H1 (cell line): ENCODE measurements at regions not wholly inside any gene's neighbourhood (a gene's known extent, or its start where the extent isn't known, plus 50 kb on each side); places are given as distances from the start of the nearest gene placed in this dataset.

ENCODE experiments used
- CTCF ChIA-PET: fragments of 300-600 bp; sonication (Branson Sonifier 250); formaldehyde crosslinking; loops from one replicate; lab custom pipeline; 2021; ENCODE audit not compliant: partially characterized antibody; lab: Charles Lee
- POLR2A ChIA-PET: fragments of 300-600 bp; sonication (Branson Sonifier 250); formaldehyde crosslinking; loops from one replicate; lab custom pipeline; 2021; ENCODE audit warnings: inconsistent platforms; ENCODE audit not compliant: partially characterized antibody; lab: Charles Lee
- DNase-seq, 2 experiments: peaks; one replicate each; pipeline versions ENCODE4 v3.0.0 to v3.0.0-alpha.2; 2010 to 2022; ENCODE audit warnings: low spot score in 2 of 2, low read depth in 1 of 2, mixed read lengths in 1 of 2
- FAIRE-seq: peaks from 2 replicates; lab custom pipeline; 2011; peaks lifted over from hg19 to GRCh38; lab: Jason Lieb, UNC
- H2AFZ ChIP-seq: 2 replicates; pipeline ENCODE4 v1.8.1; 2012; ENCODE audit warnings: low read length, inconsistent platforms
- H2AK5ac ChIP-seq: 2 replicates; pipeline ENCODE4 v1.6.1; 2013; ENCODE audit warnings: low read depth, low read length
- H2BK120ac ChIP-seq: replicated peaks from 2 replicates; pipeline ENCODE3; 2013; ENCODE audit warnings: low read depth, low read length, inconsistent platforms
- H2BK12ac ChIP-seq: 2 replicates; pipeline ENCODE4 v1.6.1; 2013; ENCODE audit warnings: low read depth, low read length
- H2BK15ac ChIP-seq: 2 replicates; pipeline ENCODE4 v1.6.1; 2013; ENCODE audit warnings: low read length
- H2BK20ac ChIP-seq: 2 replicates; pipeline ENCODE4 v1.6.1; 2013; ENCODE audit warnings: low read length
- H2BK5ac ChIP-seq: 2 replicates; pipeline ENCODE4 v1.6.1; 2013; ENCODE audit warnings: low read depth, low read length
- H3K14ac ChIP-seq: 2 replicates; pipeline ENCODE4 v1.6.1; 2013; ENCODE audit warnings: inconsistent platforms; ENCODE audit not compliant: insufficient read length
- H3K18ac ChIP-seq: 2 replicates; pipeline ENCODE4 v1.6.1; 2013; ENCODE audit warnings: low read length; ENCODE audit errors: extremely low read depth
- H3K23ac ChIP-seq: 2 replicates; pipeline ENCODE4 v1.6.1; 2013; ENCODE audit warnings: inconsistent platforms; ENCODE audit not compliant: insufficient read length
- H3K23me2 ChIP-seq: 2 replicates; pipeline ENCODE4 v1.6.1; 2013; ENCODE audit warnings: low read depth, low read length
- H3K27ac ChIP-seq: 2 replicates; pipeline ENCODE4 v1.6.1; 2011; ENCODE audit warnings: low read depth, low read length, inconsistent platforms
- H3K27me3 ChIP-seq, 4 experiments: replicated peaks in 1 of 4; 1 replicate in 1 of 4; 2 replicates in 3 of 4; pipeline versions ENCODE4 v1.6.1 to v1.8.1; 2011 to 2013; ENCODE audit warnings: low read length in 3 of 4, mild to moderate bottlenecking in 3 of 4, inconsistent platforms in 2 of 4, mixed read lengths in 2 of 4, moderate library complexity in 1 of 4; ENCODE audit not compliant: control insufficient read depth in 3 of 4, insufficient read depth in 3 of 4; ENCODE audit errors: extremely low read depth in 1 of 4
- H3K36me3 ChIP-seq, 4 experiments: 2 replicates each; pipeline versions ENCODE4 v1.6.1 to v1.8.1; 2011 to 2013; ENCODE audit warnings: mild to moderate bottlenecking in 4 of 4, low read length in 3 of 4, moderate library complexity in 2 of 4, control low read depth in 1 of 4, inconsistent platforms in 1 of 4; ENCODE audit not compliant: insufficient read depth in 4 of 4, control insufficient read depth in 2 of 4
- H3K4ac ChIP-seq: replicated peaks from 2 replicates; pipeline ENCODE3; 2013; ENCODE audit warnings: low read length, low read depth, mixed read lengths, inconsistent platforms; ENCODE audit not compliant: insufficient read length
- H3K4me1 ChIP-seq, 4 experiments: replicated peaks in 1 of 4; 1 replicate in 1 of 4; 2 replicates in 3 of 4; pipeline versions ENCODE4 v1.6.1 to v1.8.1; 2011 to 2013; ENCODE audit warnings: low read length in 3 of 4, inconsistent platforms in 2 of 4, mixed read lengths in 1 of 4; ENCODE audit not compliant: insufficient read depth in 4 of 4, control insufficient read depth in 3 of 4
- H3K4me2 ChIP-seq, 2 experiments: 2 replicates each; pipeline versions ENCODE4 v1.6.1 to v1.8.1; 2011 to 2013; ENCODE audit warnings: low read depth in 2 of 2, low read length in 2 of 2, control low read depth in 1 of 2, inconsistent platforms in 1 of 2, mild to moderate bottlenecking in 1 of 2; ENCODE audit not compliant: insufficient read depth in 1 of 2
- H3K4me3 ChIP-seq, 4 experiments: fragments of 200-600, 300-600 bp in 1 of 4; sonication (generic), shearing (Covaris generic), sonication (Bioruptor Twin) in 1 of 4; 2 replicates each; pipeline versions ENCODE4 v1.5.1 to v1.8.1; 2011 to 2016; ENCODE audit warnings: low read length in 4 of 4, low read depth in 3 of 4, control low read depth in 2 of 4, inconsistent platforms in 2 of 4, mild to moderate bottlenecking in 2 of 4, mixed read lengths in 1 of 4, moderate library complexity in 1 of 4; ENCODE audit not compliant: insufficient read depth in 2 of 4; ENCODE audit errors: extremely low read depth in 1 of 4
- H3K56ac ChIP-seq: replicated peaks from 2 replicates; pipeline ENCODE3; 2013; ENCODE audit warnings: low read depth, mild to moderate bottlenecking, mixed read lengths, low read length, inconsistent platforms; ENCODE audit not compliant: insufficient read length
- H3K79me1 ChIP-seq: 2 replicates; pipeline ENCODE4 v1.6.1; 2013; ENCODE audit warnings: low read depth, low read length, control low read depth
- H3K79me2 ChIP-seq, 2 experiments: 2 replicates each; pipeline versions ENCODE4 v1.6.1 to v1.8.1; 2012 to 2013; ENCODE audit warnings: low read length in 2 of 2, mild to moderate bottlenecking in 2 of 2, inconsistent platforms in 1 of 2; ENCODE audit not compliant: insufficient read depth in 2 of 2, control insufficient read depth in 1 of 2
- H3K9ac ChIP-seq, 4 experiments: replicated peaks in 1 of 4; 1 replicate in 1 of 4; 2 replicates in 3 of 4; pipeline versions ENCODE4 v1.6.1 to v1.8.1; 2011 to 2013; ENCODE audit warnings: low read depth in 3 of 4, low read length in 3 of 4, control low read depth in 2 of 4, mild to moderate bottlenecking in 2 of 4, moderate library complexity in 2 of 4, inconsistent platforms in 1 of 4; ENCODE audit errors: extremely low read depth in 1 of 4
- H3K9me3 ChIP-seq, 2 experiments: 2 replicates each; pipeline versions ENCODE4 v1.6.1 to v1.8.1; 2012 to 2013; ENCODE audit warnings: mild to moderate bottlenecking in 2 of 2, moderate library complexity in 2 of 2, control low read depth in 1 of 2, inconsistent platforms in 1 of 2, low read depth in 1 of 2, low read length in 1 of 2, mixed read lengths in 1 of 2; ENCODE audit not compliant: insufficient read depth in 2 of 2
- H4K20me1 ChIP-seq, 2 experiments: replicated peaks in 1 of 2; 2 replicates each; pipeline versions ENCODE3 to v1.8.1; 2011 to 2013; ENCODE audit warnings: inconsistent platforms in 2 of 2, low read length in 2 of 2, mild to moderate bottlenecking in 1 of 2; ENCODE audit not compliant: insufficient read depth in 2 of 2, control insufficient read depth in 1 of 2
- H4K5ac ChIP-seq: 2 replicates; pipeline ENCODE4 v1.6.1; 2013; ENCODE audit warnings: low read length, low read depth, mixed read lengths, inconsistent platforms; ENCODE audit not compliant: insufficient read length
- H4K8ac ChIP-seq: 2 replicates; pipeline ENCODE4 v1.8.0; 2013; ENCODE audit warnings: mild to moderate bottlenecking, moderate library complexity, low read length, inconsistent platforms; ENCODE audit not compliant: insufficient read depth; ENCODE audit errors: extremely low read depth
- H4K91ac ChIP-seq: replicated peaks from 2 replicates; pipeline ENCODE3; 2013; ENCODE audit warnings: low read length, mixed read lengths, inconsistent platforms; ENCODE audit not compliant: insufficient read length
- CTBP2 ChIP-seq: IDR thresholded peaks from 2 replicates; pipeline ENCODE4 v1.7.0; 2011; ENCODE audit warnings: borderline replicate concordance, mild to moderate bottlenecking, moderate library complexity, mixed read lengths, low read length; ENCODE audit not compliant: insufficient read depth, insufficient read length
- MAX ChIP-seq: IDR thresholded peaks from 2 replicates; pipeline ENCODE4 v1.6.1; 2012; ENCODE audit warnings: inconsistent platforms
- RFX5 ChIP-seq: IDR thresholded peaks from 2 replicates; pipeline ENCODE4 v1.6.1; 2011; ENCODE audit warnings: low read depth, low read length, improper control_type of control experiment, borderline replicate concordance
- WGBS, 2 experiments: shearing (Covaris generic) in 1 of 2; methylation state at CpG; one replicate each; pipeline versions ENCODE4 v1.1.6 to v1.1.7; 2013 to 2015; ENCODE audit warnings: low lambda C conversion rate in 2 of 2, mixed read lengths in 2 of 2, inconsistent platforms in 1 of 2, low coverage in 1 of 2, missing lambda C conversion rate in 1 of 2; ENCODE audit not compliant: insufficient replicate concordance in 2 of 2, insufficient coverage in 1 of 2, insufficient read length in 1 of 2; ENCODE audit errors: extremely low coverage in 1 of 2, missing lambda C conversion rate in 1 of 2; 5-methylcytosine and 5-hydroxymethylcytosine counted together

GRCh38 chr14:30204431-30204980, 276.9 kb upstream of the PRKD1 start:
- no peak for FAIRE-seq
- no peak overlapping the region for H3K9ac ChIP-seq
- no peak overlapping the region for H3K4me3 ChIP-seq
- H3K79me2 ChIP-seq: no peaks in the 10 kb centered on the region
- no peak overlapping the region for H2BK15ac ChIP-seq
- H3K23ac ChIP-seq: no peak overlapping the region
- H4K5ac ChIP-seq: no peak overlapping the region
- 97% methylated on average over 2 of the region's 2 CpGs; no CpG with 5 or more reads in 1 of the 2 experiments for WGBS, 2 experiments
- no peaks in the 10 kb centered on the region for H3K27me3 ChIP-seq
- DNase-seq: no peak
- H4K20me1 ChIP-seq: no peaks in the 10 kb centered on the region
- H3K18ac ChIP-seq: no peak overlapping the region
- no peak overlapping the region for H3K4me2 ChIP-seq
- H2BK120ac ChIP-seq: no peak overlapping the region
- TF ChIP-seq CTBP2 (no peak), RFX5 (no peak), MAX (no peak)
- TF ChIP-seq, all 59 proteins: peak for 0
- no peak overlapping the region for H3K56ac ChIP-seq
- no peak overlapping the region for H3K27ac ChIP-seq
- no peak overlapping the region for H3K14ac ChIP-seq
- no peak overlapping the region for H3K4ac ChIP-seq
- POLR2A ChIA-PET: no interaction called here
- no peak overlapping the region for H4K8ac ChIP-seq
- no peaks in the 10 kb centered on the region for H3K79me1 ChIP-seq
- H4K91ac ChIP-seq: no peak overlapping the region
- H3K4me1 ChIP-seq: no peaks in the 10 kb centered on the region
- H3K9me3 ChIP-seq: no peaks in the 10 kb centered on the region
- CTCF ChIA-PET: interaction anchor here (0.6 to 2.0 kb wide), 3 partner anchors 10 to 1338 kb away, joined by 3 to 9 read pairs (median 3); no protein-coding TSS in a partner anchor
- no peak overlapping the region for H2AFZ ChIP-seq
- no peak overlapping the region for H2BK5ac ChIP-seq
- no peaks in the 10 kb centered on the region for H3K36me3 ChIP-seq
- H2BK12ac ChIP-seq: no peak overlapping the region
- no peaks in the 10 kb centered on the region for H3K23me2 ChIP-seq
- no peak overlapping the region for H2AK5ac ChIP-seq
- H2BK20ac ChIP-seq: no peak overlapping the region
